HK-2 (cell line): ENCODE measurements at regions not wholly inside any gene's neighbourhood (a gene's known extent, or its start where the extent isn't known, plus 50 kb on each side); places are given as distances from the start of the nearest gene placed in this dataset.

Source experiments
- DNase-seq: peaks from one replicate; pipeline ENCODE4 v3.0.0-alpha.2; 2018; ENCODE audit not compliant: unreplicated experiment

GRCh38 chr16:80040413-80040812 is 439.9 kb upstream of the MAF start:
- DNase-seq, result no peak

- DNase-seq, result no peak
Measured at GRCh38 chr16:80039777-80040176, 439.2 kb upstream of the MAF start.

GRCh38 chr16:80038566-80038965 is 438.0 kb upstream of the MAF start:
- no peak for DNase-seq

GRCh38 chr16:80034948-80035663 is 434.6 kb upstream of the MAF start:
- no peak for DNase-seq

GRCh38 chr16:80034469-80034826 is 433.9 kb upstream of the MAF start:
- DNase-seq, result no peak

GRCh38 chr16:80033783-80034468 is 433.4 kb upstream of the MAF start:
- no peak for DNase-seq

- DNase-seq, result no peak
Measured at GRCh38 chr16:80029761-80030481, 429.4 kb upstream of the MAF start.

- DNase-seq, result no peak
Measured at GRCh38 chr16:80029381-80029630, 428.8 kb upstream of the MAF start.

- no peak for DNase-seq
Measured at GRCh38 chr16:80028581-80029380, 428.2 kb upstream of the MAF start.

- peak; percentile 90 for DNase-seq
Measured at GRCh38 chr16:80027007-80027965, 426.7 kb upstream of the MAF start.

- no peak for DNase-seq
Measured at GRCh38 chr16:80025236-80025635, 424.7 kb upstream of the MAF start.

- no peak for DNase-seq
Measured at GRCh38 chr16:80024443-80024842, 423.9 kb upstream of the MAF start.

GRCh38 chr16:80023865-80024264 is 423.3 kb upstream of the MAF start:
- DNase-seq, result no peak

- no peak for DNase-seq
Measured at GRCh38 chr16:80019395-80019794, 418.9 kb upstream of the MAF start.

GRCh38 chr16:80018466-80018865 is 417.9 kb upstream of the MAF start:
- DNase-seq, result no peak

GRCh38 chr16:80016731-80017326 is 416.3 kb upstream of the MAF start:
- DNase-seq, result no peak

GRCh38 chr16:80015566-80015965 is 415.0 kb upstream of the MAF start:
- DNase-seq, result no peak

GRCh38 chr16:80014241-80014939 is 413.9 kb upstream of the MAF start:
- no peak for DNase-seq

- no peak for DNase-seq
Measured at GRCh38 chr16:80012586-80012985, 412.0 kb upstream of the MAF start.

- DNase-seq, result no peak
Measured at GRCh38 chr16:80009971-80010659, 409.6 kb upstream of the MAF start.
